GM18498 (cell line): ENCODE measurements at regions not wholly inside any gene's neighbourhood (a gene's known extent, or its start where the extent isn't known, plus 50 kb on each side); places are given as distances from the start of the nearest gene placed in this dataset.
"Not testable (repeated sequence)": the region's sequence is repeated elsewhere in the genome, so short reads cannot be mapped to it uniquely, and the experiment has no call there.

Experiments used
- ATAC-seq: cut with Tn5 transposase; IDR thresholded peaks from one replicate; pipeline ENCODE4 v1.9.1; 2021; ENCODE audit warnings: mild to moderate bottlenecking, moderate library complexity; ENCODE audit not compliant: unreplicated experiment

- ATAC-seq = no peak
These were observed 130.3 kb upstream of the DMRT1 start for GRCh38 chr9:710951-711745.

- ATAC-seq = no peak
These were observed 129.5 kb upstream of the DMRT1 start for GRCh38 chr9:711761-712553.

- ATAC-seq = no peak
These were observed 128.9 kb upstream of the DMRT1 start for GRCh38 chr9:712643-713042.

GRCh38 chr9:713091-713490 lies 128.4 kb upstream of the DMRT1 start:
- no peak for ATAC-seq

- ATAC-seq = no peak
These were observed 126.8 kb upstream of the DMRT1 start for GRCh38 chr9:714675-715074.

GRCh38 chr9:715300-715699 lies 126.2 kb upstream of the DMRT1 start:
- ATAC-seq = no peak

- ATAC-seq = no peak
These were observed 125.6 kb upstream of the DMRT1 start for GRCh38 chr9:715743-716400.

GRCh38 chr9:717722-718121 lies 123.8 kb upstream of the DMRT1 start:
- no peak for ATAC-seq

GRCh38 chr9:720239-720881 lies 121.1 kb upstream of the DMRT1 start:
- ATAC-seq = no peak

GRCh38 chr9:722388-722980 lies 119.0 kb upstream of the DMRT1 start:
- ATAC-seq = no peak

GRCh38 chr9:724461-724860 lies 117.0 kb upstream of the DMRT1 start:
- ATAC-seq = not testable (repeated sequence)

- no peak for ATAC-seq
These were observed 115.5 kb upstream of the DMRT1 start for GRCh38 chr9:726005-726404.

GRCh38 chr9:727767-728166 lies 113.7 kb upstream of the DMRT1 start:
- no peak for ATAC-seq

GRCh38 chr9:728535-728934 lies 113.0 kb upstream of the DMRT1 start:
- no peak for ATAC-seq

GRCh38 chr9:731474-731873 lies 110.0 kb upstream of the DMRT1 start:
- no peak for ATAC-seq

GRCh38 chr9:734831-735511 lies 106.5 kb upstream of the DMRT1 start:
- no peak for ATAC-seq

GRCh38 chr9:737400-738120 lies 103.9 kb upstream of the DMRT1 start:
- ATAC-seq = no peak

GRCh38 chr9:738209-738915 lies 103.1 kb upstream of the DMRT1 start:
- ATAC-seq = no peak

GRCh38 chr9:739362-739761 lies 102.1 kb upstream of the DMRT1 start:
- no peak for ATAC-seq
